CD4-positive, alpha-beta T cell treated with Interleukin-17A for 1 hour (primary cell): ENCODE measurements at regions not wholly inside any gene's neighbourhood (a gene's known extent, or its start where the extent isn't known, plus 50 kb on each side); places are given as distances from the start of the nearest gene placed in this dataset.
"Not testable (repeated sequence)": the region's sequence is repeated elsewhere in the genome, so short reads cannot be mapped to it uniquely, and the experiment has no call there.

ENCODE experiments used
- DNase-seq: peaks from one replicate; pipeline ENCODE4 v3.0.0-alpha.2; 2020

- not testable (repeated sequence) for DNase-seq
Measured at GRCh38 chr2:87633287-87633963, 114.5 kb upstream of the PLGLB2 start.

- not testable (repeated sequence) for DNase-seq
Measured at GRCh38 chr2:87634106-87634505, 113.8 kb upstream of the PLGLB2 start.

GRCh38 chr2:87634971-87635650, 112.8 kb upstream of the PLGLB2 start:
- peak; percentile 12 for DNase-seq

- DNase-seq, result not testable (repeated sequence)
Measured at GRCh38 chr2:87636246-87636645, 111.6 kb upstream of the PLGLB2 start.

- DNase-seq, result not testable (repeated sequence)
Measured at GRCh38 chr2:87636735-87637134, 111.2 kb upstream of the PLGLB2 start.

- not testable (repeated sequence) for DNase-seq
Measured at GRCh38 chr2:87637249-87637990, 110.5 kb upstream of the PLGLB2 start.

- DNase-seq, result not testable (repeated sequence)
Measured at GRCh38 chr2:87638114-87638807, 109.6 kb upstream of the PLGLB2 start.

- not testable (repeated sequence) for DNase-seq
Measured at GRCh38 chr2:87638872-87639271, 109.0 kb upstream of the PLGLB2 start.

GRCh38 chr2:87639801-87640440, 108.0 kb upstream of the PLGLB2 start:
- not testable (repeated sequence) for DNase-seq

GRCh38 chr2:87640961-87641563, 106.8 kb upstream of the PLGLB2 start:
- DNase-seq, result not testable (repeated sequence)

GRCh38 chr2:87643165-87643564, 104.7 kb upstream of the PLGLB2 start:
- DNase-seq, result not testable (repeated sequence)

- not testable (repeated sequence) for DNase-seq
Measured at GRCh38 chr2:87647737-87648498, 100.0 kb upstream of the PLGLB2 start.

GRCh38 chr2:87648815-87649214, 99.1 kb upstream of the PLGLB2 start:
- not testable (repeated sequence) for DNase-seq

- not testable (repeated sequence) for DNase-seq
Measured at GRCh38 chr2:87649871-87650270, 98.0 kb upstream of the PLGLB2 start.

- not testable (repeated sequence) for DNase-seq
Measured at GRCh38 chr2:87650837-87651236, 97.0 kb upstream of the PLGLB2 start.

GRCh38 chr2:87651589-87651988, 96.3 kb upstream of the PLGLB2 start:
- DNase-seq, result not testable (repeated sequence)

- DNase-seq, result not testable (repeated sequence)
Measured at GRCh38 chr2:87653373-87653772, 94.5 kb upstream of the PLGLB2 start.

- DNase-seq, result not testable (repeated sequence)
Measured at GRCh38 chr2:87654136-87654814, 93.6 kb upstream of the PLGLB2 start.

- DNase-seq, result not testable (repeated sequence)
Measured at GRCh38 chr2:87657915-87658314, 90.0 kb upstream of the PLGLB2 start.

- DNase-seq, result not testable (repeated sequence)
Measured at GRCh38 chr2:87658357-87658756, 89.5 kb upstream of the PLGLB2 start.
